GM18505 (cell line): ENCODE measurements at regions not wholly inside any gene's neighbourhood (a gene's known extent, or its start where the extent isn't known, plus 50 kb on each side); places are given as distances from the start of the nearest gene placed in this dataset.

Experiments used
- ATAC-seq: cut with Tn5 transposase; IDR thresholded peaks from one replicate; pipeline ENCODE4 v1.9.1; 2021; ENCODE audit not compliant: unreplicated experiment
- POLR2A ChIP-seq: IDR thresholded peaks from 4 replicates; pipeline ENCODE4 v1.6.1; 2011; ENCODE audit warnings: borderline replicate concordance; ENCODE audit not compliant: insufficient read depth, insufficient read length; ENCODE audit errors: extremely low read depth

- ATAC-seq: no peak
- TF ChIP-seq POLR2A: no peak
Measured at GRCh38 chr9:12612211-12612770, 80.9 kb upstream of the TYRP1 start.

DNA sequence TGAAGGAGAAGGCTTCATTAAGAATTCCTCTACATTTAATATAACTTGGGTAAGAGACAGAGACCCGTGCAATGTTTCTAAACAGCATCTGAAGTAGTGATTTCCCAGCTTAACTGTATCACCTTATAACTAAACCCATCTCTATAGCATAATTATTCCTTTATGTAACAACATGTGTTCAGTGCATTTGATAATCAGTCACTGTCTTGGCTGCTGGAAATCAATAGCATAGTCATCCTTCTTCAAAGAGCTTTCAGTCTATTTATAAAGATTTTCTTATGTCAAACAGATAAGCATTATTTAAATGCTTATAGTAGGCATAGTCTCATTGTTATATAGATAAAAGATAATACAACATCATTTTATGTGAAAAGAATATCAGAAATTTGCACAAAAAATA is 80.1 kb upstream of the TYRP1 start:
- no peak for TF ChIP-seq POLR2A
- ATAC-seq: no peak

DNA sequence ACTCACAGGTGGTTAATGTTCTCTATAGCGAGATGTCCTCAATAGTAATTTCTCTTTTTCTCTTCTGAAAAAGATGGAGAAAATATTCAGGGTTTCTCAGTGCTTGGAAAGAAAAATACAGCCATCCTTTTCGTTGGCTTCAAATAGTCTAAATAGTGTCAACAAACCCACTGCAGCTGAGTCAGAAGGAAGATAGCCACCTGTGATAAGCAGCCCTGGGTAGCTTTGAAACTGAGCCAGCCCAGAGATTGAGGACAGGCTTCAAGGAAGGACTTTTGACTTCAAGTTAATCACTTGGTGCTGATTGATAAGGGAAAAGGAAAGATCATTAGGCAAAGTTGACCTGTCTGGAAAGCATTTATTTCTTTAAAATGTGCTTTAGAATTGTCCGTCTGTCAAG is 78.7 kb upstream of the TYRP1 start:
- no peak for TF ChIP-seq POLR2A
- no peak for ATAC-seq

DNA sequence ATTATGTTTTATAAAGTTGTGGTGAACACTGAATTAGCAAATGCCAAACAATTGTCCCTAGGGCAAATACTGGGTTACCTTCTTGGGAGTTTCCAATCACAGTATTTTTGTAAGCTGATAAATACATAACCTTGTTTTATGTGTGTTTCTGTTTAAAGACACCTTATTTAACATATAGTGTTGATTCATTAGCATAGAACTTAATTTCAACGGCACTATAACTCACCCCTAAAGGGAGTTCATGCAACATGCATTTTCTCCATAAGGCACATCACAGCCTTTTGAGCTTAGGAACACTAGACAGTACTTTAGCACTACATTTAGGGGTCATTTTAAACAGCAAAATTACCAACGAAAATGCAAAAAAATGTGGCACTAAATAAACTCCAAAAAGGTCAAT is 74.2 kb upstream of the TYRP1 start:
- no peak for ATAC-seq
- no peak for TF ChIP-seq POLR2A

GRCh38 chr9:12625844-12626243 is 67.3 kb upstream of the TYRP1 start:
- no peak for TF ChIP-seq POLR2A
- ATAC-seq: no peak

DNA sequence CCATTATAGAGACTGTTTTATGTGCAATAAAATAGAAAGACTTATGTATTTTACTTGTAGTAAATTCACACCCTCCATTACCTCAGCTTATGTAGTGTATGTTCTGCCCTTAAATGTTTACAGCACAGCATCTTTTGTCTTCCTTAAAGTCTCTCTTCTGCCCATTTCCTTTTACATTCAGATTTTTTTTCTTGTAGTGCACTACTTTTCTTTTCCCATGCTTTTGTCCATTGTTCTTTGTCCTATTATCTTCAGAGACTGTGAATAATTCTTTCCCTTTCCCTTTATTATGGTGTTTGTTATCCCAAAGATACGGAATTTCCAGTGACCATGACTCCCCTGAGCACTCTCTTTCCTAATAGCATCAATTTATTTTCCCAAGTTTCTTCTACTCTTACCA is 66.1 kb upstream of the TYRP1 start:
- no peak for TF ChIP-seq POLR2A
- ATAC-seq: no peak

GRCh38 chr9:12628546-12628945 is 64.6 kb upstream of the TYRP1 start:
- no peak for ATAC-seq
- no peak for TF ChIP-seq POLR2A

DNA sequence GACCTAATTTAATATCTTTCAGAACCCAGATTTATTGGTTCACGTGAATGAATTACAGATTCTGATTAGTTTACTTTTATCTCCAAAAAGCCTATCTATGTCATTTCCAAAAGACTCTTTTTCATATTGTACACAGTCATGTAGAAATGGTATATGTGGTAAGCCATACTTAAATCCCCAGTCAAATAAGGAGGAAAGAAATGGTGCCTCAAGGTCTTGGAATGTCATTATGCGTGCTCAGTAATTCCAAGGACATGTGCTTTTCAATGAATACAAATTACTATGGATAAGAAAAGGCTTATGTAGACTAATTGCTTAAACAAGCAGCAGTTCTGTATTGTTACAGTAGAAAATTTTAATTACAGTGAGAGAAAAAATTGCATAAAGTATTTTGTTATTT is 64.1 kb upstream of the TYRP1 start:
- no peak for ATAC-seq

DNA sequence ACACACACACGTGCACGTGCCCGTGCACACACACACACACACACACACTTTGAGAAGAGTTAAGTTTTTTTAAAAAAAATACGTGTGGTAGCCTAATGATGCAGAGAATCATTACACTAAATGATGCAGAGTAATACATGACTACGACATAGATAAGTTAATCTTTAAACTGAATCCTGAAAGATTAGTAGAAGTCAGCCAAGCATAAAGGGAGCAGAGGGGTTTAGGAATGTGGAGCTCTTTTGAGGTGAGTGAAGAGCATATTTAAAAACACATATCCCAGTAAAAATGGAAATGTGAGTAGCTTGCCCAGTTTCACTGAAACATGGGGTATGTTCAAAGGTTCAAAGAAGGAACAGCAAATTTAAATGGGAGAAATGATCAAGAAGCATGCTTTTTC is 61.3 kb upstream of the TYRP1 start:
- TF ChIP-seq POLR2A: no peak
- ATAC-seq: no peak

More for the DNA sequence above, 64.1 kb upstream of the TYRP1 start:
- TF ChIP-seq POLR2A: no peak

GRCh38 chr9:12633016-12633765 is 60.0 kb upstream of the TYRP1 start:
- ATAC-seq: no peak
- no peak for TF ChIP-seq POLR2A

GRCh38 chr9:12640016-12640587 is 53.1 kb upstream of the TYRP1 start:
- no peak for ATAC-seq
- TF ChIP-seq POLR2A: no peak

GRCh38 chr9:12640866-12641636 is 52.1 kb upstream of the TYRP1 start:
- no peak for ATAC-seq
- no peak for TF ChIP-seq POLR2A
